NCI-H1930 (cell line): ENCODE measurements at regions not wholly inside any gene's neighbourhood (a gene's known extent, or its start where the extent isn't known, plus 50 kb on each side); places are given as distances from the start of the nearest gene placed in this dataset.

ENCODE experiments used
- DNase-seq, 2 experiments: peaks; one replicate each; lab custom pipeline; 2025; lab: John Stamatoyannopoulos, UW

DNA sequence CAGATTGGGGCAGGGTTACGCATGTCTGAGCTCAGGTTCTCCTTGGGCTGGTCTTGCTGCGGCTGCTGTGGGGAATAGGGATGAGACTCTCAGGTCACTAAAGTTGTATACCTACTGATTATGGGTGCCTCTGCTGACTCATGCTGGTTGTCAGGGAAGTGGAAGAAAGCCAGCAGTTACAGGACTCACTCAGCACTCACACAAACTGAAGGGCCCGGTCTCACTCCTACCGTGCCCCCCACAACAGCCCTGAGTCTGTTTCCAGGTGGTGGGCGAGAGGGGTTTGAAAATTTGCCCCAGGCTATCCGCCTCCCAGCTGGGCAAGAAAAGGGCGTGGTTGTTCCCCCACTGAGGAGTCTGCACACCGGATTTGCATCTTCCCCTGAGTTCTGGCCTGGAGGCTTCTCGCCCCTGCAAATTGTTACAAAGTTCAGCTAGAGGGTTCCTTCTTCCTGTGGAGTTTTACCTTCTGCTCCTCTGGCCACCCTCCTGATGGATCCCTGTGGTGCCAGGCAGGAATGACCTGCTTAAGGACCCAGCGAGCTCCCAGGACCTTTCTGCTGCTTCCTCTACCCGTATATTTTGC is 659.2 kb downstream of the HDGFL1 start:
- DNase-seq, result no peak

DNA sequence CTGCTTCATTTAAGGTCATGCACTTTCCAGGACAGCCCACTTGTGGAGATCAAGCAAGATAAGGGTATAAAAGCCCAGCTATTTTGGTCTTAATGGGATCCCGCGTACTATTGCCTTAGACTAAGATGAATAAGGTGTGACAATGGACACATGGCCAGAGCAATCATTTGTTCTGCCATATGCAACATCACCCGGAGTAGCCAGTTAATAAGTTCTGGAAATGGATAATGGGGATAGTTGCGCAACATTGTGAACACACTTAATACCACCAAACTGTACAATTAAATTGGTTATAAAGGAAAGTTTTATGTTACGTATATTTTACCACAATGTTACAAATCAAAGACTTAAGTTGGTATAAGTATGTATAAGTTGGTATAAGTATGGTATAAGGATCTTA is 674.5 kb downstream of the HDGFL1 start:
- no peak for DNase-seq

DNA sequence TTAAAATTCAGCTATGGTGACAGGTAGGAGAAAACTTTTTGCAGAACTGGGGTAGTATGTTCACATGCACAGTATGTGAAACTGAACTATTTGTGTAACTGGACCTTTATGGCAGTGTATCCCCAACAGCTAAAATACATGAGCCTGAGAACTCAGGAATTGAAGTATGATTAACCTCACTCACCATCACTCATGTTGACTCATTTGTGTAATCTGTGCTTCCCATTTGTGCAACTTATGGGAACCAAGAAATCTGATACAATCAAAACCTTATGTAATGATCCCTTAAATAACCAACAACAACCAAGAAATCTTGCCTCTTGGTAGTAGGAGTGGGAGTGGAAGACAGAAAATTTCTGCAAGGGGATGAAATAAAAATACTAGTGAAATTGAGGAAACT is 674.9 kb downstream of the HDGFL1 start:
- DNase-seq, result no peak

DNA sequence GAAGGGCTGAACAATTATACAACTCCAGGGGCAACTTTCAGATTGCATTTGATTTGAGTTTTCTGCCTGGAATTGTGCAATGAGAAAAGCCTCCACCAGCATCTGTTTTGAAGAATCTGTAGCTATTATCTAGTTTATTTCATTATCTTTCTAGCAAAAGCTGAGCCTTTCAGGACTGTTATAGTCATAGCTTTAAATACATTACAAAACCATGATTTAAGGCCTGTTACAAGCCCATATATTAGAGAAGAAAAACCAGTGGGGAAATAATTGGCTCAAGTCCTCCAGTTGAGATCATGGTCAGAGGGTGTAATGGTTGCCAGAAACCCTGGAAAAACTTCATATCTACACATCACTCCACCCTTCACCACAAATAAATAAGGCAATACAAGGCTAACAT is 676.2 kb downstream of the HDGFL1 start:
- no peak for DNase-seq

- no peak for DNase-seq
Observed at GRCh38 chr6:23246896-23247295, 677.5 kb downstream of the HDGFL1 start.

DNA sequence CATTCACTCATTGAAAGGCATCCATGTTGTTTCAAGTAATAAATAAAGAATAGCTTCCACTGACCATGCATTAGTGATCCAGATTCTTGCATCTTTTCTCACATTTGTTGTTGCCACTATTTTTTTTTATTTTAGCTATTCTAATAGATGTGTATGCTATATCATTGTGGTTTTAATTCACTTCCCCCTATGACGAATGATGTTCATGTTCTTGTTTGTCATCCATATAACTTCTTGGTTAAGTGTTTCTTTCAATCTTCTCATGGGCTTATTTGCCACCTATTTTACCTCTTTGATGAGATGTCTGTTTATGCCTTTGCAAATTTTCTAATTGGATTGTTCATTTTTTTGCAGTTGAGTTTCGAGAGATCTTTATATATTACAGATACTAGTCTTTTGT is 681.2 kb downstream of the HDGFL1 start:
- DNase-seq, result no peak

- DNase-seq, result no peak
Observed at GRCh38 chr6:23262864-23263263, 693.5 kb downstream of the HDGFL1 start.

DNA sequence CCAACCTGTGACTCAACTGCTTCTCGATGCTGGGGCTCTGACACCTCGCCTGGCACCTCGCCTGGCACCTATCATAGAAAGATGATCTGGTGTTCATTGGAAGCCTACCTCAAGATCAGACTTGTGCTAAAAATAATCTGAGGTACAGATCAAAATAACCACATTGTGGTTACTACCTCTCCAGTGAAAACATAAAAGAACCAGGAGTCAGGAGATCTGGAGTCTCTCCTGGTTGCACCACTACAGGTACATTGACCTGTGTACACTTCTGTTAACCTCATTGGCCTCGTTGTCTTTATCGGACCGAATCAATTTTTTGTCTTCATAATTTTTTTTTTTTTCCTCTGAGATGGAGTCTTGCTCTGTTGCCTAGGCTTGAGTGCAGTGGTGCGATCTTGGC is 695.9 kb downstream of the HDGFL1 start:
- DNase-seq, result no peak

- DNase-seq, result no peak
Observed at GRCh38 chr6:23266536-23266935, 697.2 kb downstream of the HDGFL1 start.

DNA sequence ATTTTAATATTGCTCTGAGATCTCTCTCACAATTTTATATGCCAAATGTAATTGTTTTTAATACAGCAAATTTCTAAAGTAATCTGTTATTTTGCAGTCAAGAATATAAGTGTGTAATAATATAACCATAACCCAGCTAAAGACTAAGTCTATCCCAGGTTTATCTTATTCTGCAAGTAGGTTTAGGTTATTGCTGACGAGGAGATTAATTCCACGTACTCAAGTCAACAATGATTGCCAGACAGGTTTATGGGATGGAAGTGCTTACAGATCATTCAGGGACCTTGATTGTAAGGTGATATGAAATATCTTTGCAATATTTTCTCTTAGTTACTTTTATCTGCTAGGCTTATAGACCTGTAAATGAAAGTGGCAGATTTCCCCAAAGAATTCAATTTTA is 698.3 kb downstream of the HDGFL1 start:
- no peak for DNase-seq

GRCh38 chr6:23268348-23268747 is 699.0 kb downstream of the HDGFL1 start:
- DNase-seq, result no peak

DNA sequence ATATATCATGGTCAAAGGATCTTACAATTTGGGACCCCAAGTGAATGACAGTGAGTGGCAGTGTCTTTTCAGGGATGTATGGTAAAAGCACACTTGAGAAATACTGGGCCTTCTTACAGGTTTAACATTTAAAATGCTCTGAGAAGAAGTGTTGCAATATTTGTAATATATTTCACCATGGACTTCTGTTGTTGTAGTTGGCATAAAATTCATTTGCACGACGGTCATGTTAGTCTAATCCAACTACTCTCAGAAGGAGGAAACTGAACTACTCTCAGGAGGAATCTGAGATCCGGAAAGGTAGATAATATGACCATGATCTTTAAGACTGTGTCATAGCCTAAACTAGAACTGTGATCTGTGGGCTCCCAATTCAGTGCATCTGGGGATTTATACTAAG is 700.1 kb downstream of the HDGFL1 start:
- no peak for DNase-seq

DNA sequence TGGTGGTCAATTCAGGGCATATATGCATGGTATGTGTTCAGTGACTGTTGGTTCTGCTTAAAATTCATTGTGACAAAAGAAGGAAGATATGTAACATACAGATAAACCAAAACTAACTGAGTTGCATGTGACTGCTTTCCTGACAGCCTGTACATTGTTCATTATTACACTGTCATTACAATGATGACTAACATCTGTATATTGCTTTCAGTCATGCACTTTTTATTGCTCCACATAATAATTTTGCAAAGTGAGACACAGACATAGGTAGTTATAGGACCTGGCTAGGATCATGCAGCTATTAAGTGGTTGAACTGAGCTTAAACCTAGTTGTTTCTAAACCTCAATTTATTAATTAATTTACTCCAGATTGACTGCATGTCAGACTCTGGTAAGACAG is 703.2 kb downstream of the HDGFL1 start:
- DNase-seq, result no peak

DNA sequence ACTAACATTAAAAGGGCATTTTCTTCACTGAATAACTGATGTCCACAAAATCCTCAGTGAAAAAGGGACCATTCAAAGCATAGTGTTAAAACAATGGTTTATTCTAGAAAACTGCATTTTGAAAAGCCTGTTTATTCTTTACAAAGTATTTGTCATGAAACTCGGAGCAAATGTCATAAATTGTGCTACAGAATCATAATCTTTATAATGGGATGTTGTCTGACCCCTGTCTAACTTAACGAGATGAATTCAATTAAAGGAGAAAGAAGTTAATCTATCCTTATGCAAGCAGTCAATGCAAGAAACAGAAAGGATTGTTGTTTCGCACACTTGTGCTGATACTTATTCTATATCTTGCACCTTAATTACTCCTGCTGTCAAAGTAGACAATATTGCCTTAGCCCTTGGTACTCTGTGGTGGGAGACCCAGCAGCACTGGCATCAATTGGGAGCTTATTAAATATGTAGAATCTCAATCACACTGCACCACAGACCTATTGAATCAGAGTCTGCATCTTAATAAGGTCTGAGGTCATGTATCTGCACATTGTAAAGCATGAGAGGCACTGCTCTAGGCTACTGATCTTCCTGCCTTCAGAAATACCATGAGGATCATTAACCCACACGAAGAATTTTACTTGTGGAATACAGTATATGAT is 708.3 kb downstream of the HDGFL1 start:
- DNase-seq, result no peak

GRCh38 chr6:23278180-23278532 is 708.8 kb downstream of the HDGFL1 start:
- DNase-seq, result no peak

DNA sequence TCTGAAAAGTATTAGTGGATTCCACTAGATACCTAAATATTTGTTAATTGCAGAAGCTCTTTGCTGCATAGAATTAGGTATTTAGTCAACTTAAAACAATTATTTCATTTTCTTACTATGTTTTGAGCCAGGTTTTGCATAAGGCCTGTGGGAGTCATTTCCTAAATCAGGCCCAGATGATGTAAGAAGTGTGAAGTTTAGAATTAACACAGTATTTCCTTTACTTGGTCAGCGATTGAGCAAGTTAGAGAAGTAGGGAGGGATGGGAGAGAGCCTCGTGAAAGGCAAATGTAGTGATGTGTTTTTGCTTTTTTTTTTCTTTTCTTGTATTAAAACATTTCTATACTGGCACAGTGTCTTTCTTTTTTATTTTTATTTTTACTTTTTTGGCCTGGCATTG is 711.1 kb downstream of the HDGFL1 start:
- no peak for DNase-seq

GRCh38 chr6:23282252-23283021 is 713.1 kb downstream of the HDGFL1 start:
- no peak for DNase-seq

DNA sequence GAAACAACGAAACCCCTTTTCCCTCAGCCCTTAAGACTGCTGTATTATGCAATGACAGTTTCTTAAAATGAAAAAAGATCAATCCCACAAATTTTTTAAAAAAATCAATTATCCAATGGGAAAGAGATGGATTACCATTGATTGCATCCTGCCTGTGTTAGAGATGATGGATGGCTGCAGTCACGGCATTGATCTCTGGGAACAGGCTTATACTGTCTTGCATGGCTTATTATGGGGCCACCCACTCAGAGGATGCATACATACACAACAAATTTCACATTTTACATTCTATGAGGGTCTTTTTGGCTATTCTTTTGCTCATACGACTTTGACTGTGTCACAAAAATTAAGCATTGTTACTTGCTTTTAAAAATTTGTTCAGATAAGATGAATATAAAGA is 724.3 kb downstream of the HDGFL1 start:
- DNase-seq, result no peak

GRCh38 chr6:23301556-23301955 is 732.2 kb downstream of the HDGFL1 start:
- DNase-seq, result no peak

DNA sequence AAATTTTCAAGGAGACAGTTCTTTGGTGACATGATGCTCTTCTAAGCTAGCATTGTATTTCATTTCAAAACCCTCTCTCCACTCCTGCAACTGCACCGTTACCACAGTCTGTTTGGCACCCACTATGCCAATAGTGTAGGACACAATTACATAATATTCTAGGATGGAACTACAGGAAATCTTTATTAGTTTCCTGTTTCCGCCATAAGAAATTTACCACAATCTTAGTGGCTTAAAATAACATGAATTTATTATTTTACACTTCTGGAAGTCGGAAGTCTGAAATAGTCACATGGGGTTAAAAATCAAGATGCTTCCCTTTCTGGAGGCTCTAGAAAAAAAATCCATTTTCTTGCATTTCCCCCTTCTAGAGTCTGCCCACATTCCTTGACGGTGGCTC is 733.1 kb downstream of the HDGFL1 start:
- no peak for DNase-seq

- DNase-seq, result no peak
Observed at GRCh38 chr6:23305325-23305943, 736.1 kb downstream of the HDGFL1 start.

DNA sequence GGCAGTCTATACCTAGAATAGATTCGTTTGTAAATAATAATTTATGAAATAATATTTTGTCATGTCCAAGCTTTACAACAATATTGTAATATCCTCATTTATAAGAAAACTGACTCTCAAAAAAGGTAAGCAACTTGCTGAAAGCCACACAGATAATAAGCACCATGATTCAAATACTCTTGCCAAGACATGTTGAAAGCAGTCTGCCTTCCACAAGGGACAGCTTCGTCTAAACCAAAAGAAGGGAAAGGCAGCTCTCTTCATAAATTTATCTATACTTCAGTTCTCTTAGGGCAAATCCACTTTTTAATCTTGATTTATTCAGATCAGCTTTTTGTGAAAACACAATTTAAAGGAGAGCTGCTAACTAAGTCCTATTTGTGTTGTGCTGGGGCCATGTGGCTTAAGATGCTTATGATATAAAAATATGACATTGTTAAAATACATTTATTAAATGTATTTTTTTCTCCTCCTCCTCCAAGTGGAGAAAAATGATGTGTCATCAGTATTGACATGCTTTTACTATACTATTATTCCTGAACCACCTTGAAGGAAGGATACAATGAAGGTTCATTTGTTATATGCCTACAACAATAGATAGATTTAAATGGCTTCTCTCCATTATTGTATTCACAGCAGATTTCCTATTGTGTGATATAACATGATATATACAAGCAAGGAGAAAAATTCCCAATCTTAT is 737.0 kb downstream of the HDGFL1 start:
- DNase-seq, result no peak

DNA sequence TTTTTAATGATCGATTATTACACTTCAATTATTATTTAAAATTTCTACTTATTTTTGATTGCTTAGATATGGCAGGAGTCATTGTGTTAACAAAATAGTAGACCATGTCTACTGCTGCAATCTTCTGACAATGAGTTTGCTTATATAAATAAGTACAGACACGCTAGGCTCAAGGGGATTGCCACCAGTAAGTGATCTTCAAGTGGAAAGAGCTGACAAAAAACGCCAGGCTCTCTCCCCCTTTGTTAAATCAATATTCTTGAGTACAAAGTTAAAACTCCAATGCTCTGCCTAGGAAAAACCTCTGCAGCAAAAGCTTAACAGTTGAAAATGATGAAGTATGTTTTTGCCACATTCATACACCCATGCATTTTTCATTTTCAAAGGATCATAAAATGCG is 738.1 kb downstream of the HDGFL1 start:
- DNase-seq, result no peak
